IMR-90 (cell line): ENCODE measurements at regions not wholly inside any gene's neighbourhood (a gene's known extent, or its start where the extent isn't known, plus 50 kb on each side); places are given as distances from the start of the nearest gene placed in this dataset.

Experiments
- ATAC-seq: fragments of 200-7000 bp; cut with Tn5 transposase; 2 replicates; pipeline ENCODE4 v1.9.1; 2020; ENCODE audit warnings: low read depth, mild to moderate bottlenecking, moderate library complexity
- BruUV-seq: library from RNA; stranded (reverse); fragments of 400-500 nt; replicated peaks from 2 replicates; lab custom pipeline; 2021; lab: Mats Ljungman, UMichigan
- CTCF ChIA-PET: fragments of 300-600 bp; formaldehyde crosslinking; extraction: SDS; loops from one replicate; lab custom pipeline; 2021; ENCODE audit warnings: antibody characterized with exemption; lab: Yijun Ruan, JAX
- POLR2A ChIA-PET: fragments of 300-600 bp; sonication (Branson Sonifier 250); formaldehyde crosslinking; loops from one replicate; lab custom pipeline; 2022; ENCODE audit warnings: antibody characterized with exemption; ENCODE audit not compliant: unreplicated experiment; lab: Charles Lee
- DNase-seq: peaks from one replicate; pipeline ENCODE4 v3.0.0; 2013
- H2AFZ ChIP-seq: replicated peaks from 2 replicates; pipeline ENCODE3; 2013; ENCODE audit warnings: low read length, mild to moderate bottlenecking; ENCODE audit not compliant: poor library complexity
- H2AK5ac ChIP-seq: 2 replicates; pipeline ENCODE4 v1.6.1; 2013; ENCODE audit warnings: low read depth, low read length, inconsistent platforms
- H2AK9ac ChIP-seq: replicated peaks from 2 replicates; pipeline ENCODE3; 2013; ENCODE audit warnings: mild to moderate bottlenecking, low read depth, low read length, moderate library complexity; ENCODE audit not compliant: poor library complexity
- H2BK120ac ChIP-seq: 2 replicates; pipeline ENCODE4 v1.6.1; 2013; ENCODE audit warnings: low read depth, low read length, inconsistent platforms
- H2BK15ac ChIP-seq: 3 replicates; pipeline ENCODE4 v1.6.1; 2013; ENCODE audit warnings: low read depth, low read length, inconsistent platforms
- H2BK20ac ChIP-seq: 2 replicates; pipeline ENCODE4 v1.6.1; 2013; ENCODE audit warnings: low read depth, mild to moderate bottlenecking, inconsistent platforms, low read length, moderate library complexity
- H2BK5ac ChIP-seq: 2 replicates; pipeline ENCODE4 v1.6.1; 2013; ENCODE audit warnings: mild to moderate bottlenecking, low read depth, low read length, inconsistent platforms; ENCODE audit not compliant: poor library complexity, severe bottlenecking
- H3K14ac ChIP-seq: replicated peaks from 2 replicates; pipeline ENCODE4 v1.6.1; 2013; ENCODE audit warnings: low read depth, low read length, inconsistent platforms
- H3K18ac ChIP-seq: 2 replicates; pipeline ENCODE4 v1.6.1; 2013; ENCODE audit warnings: low read depth, low read length, control low read depth
- H3K23ac ChIP-seq: 2 replicates; pipeline ENCODE4 v1.6.1; 2013; ENCODE audit warnings: low read depth, low read length, inconsistent platforms
- H3K27ac ChIP-seq: 2 replicates; pipeline ENCODE4 v1.5.1; 2013; ENCODE audit warnings: mild to moderate bottlenecking, control low read depth, low read length; ENCODE audit not compliant: insufficient read depth
- H3K27me3 ChIP-seq: 2 replicates; pipeline ENCODE4 v1.6.1; 2013; ENCODE audit warnings: low read length; ENCODE audit not compliant: control insufficient read depth, insufficient read depth
- H3K36me3 ChIP-seq: 2 replicates; pipeline ENCODE4 v1.6.1; 2013; ENCODE audit warnings: low read length, mixed read lengths; ENCODE audit not compliant: control insufficient read depth, insufficient read depth
- H3K4ac ChIP-seq: 2 replicates; pipeline ENCODE4 v1.6.1; 2013; ENCODE audit warnings: low read depth, low read length, inconsistent platforms
- H3K4me1 ChIP-seq: 2 replicates; pipeline ENCODE4 v1.6.1; 2013; ENCODE audit warnings: low read length, mixed read lengths; ENCODE audit not compliant: control insufficient read depth, insufficient read depth
- H3K4me2 ChIP-seq: 2 replicates; pipeline ENCODE4 v1.6.1; 2013; ENCODE audit warnings: low read depth, mild to moderate bottlenecking, control low read depth, low read length, moderate library complexity
- H3K4me3 ChIP-seq: 2 replicates; pipeline ENCODE4 v1.5.1; 2013; ENCODE audit warnings: low read depth, mild to moderate bottlenecking, control low read depth, low read length, moderate library complexity; ENCODE audit not compliant: insufficient read depth
- H3K56ac ChIP-seq: 2 replicates; pipeline ENCODE4 v1.6.1; 2013; ENCODE audit warnings: low read length, inconsistent platforms; ENCODE audit not compliant: insufficient read depth; ENCODE audit errors: extremely low read depth
- H3K79me1 ChIP-seq, 2 experiments: 2 replicates each; pipeline ENCODE4 v1.6.1; 2013; ENCODE audit warnings: low read length in 2 of 2, inconsistent platforms in 1 of 2, low read depth in 1 of 2
- H3K9ac ChIP-seq: 2 replicates; pipeline ENCODE4 v1.6.1; 2013; ENCODE audit warnings: low read depth, low read length, control low read depth
- H3K9me1 ChIP-seq: 2 replicates; pipeline ENCODE4 v1.6.1; 2013; ENCODE audit warnings: low read length, inconsistent platforms; ENCODE audit not compliant: insufficient read depth
- H3K9me3 ChIP-seq: 2 replicates; pipeline ENCODE4 v1.6.1; 2013; ENCODE audit warnings: low read length; ENCODE audit not compliant: control insufficient read depth, insufficient read depth
- H4K20me1 ChIP-seq: 2 replicates; pipeline ENCODE4 v1.6.1; 2013; ENCODE audit warnings: low read length, inconsistent platforms; ENCODE audit not compliant: insufficient read depth
- H4K5ac ChIP-seq: 2 replicates; pipeline ENCODE4 v1.6.1; 2013; ENCODE audit warnings: mild to moderate bottlenecking, low read depth, low read length, control low read depth
- H4K8ac ChIP-seq, 2 experiments: 2 replicates each; pipeline ENCODE4 v1.6.1; 2013; ENCODE audit warnings: low read depth in 2 of 2, low read length in 2 of 2, control low read depth in 1 of 2, inconsistent platforms in 1 of 2
- H4K91ac ChIP-seq: 2 replicates; pipeline ENCODE4 v1.6.1; 2013; ENCODE audit warnings: low read depth, low read length, inconsistent platforms; ENCODE audit not compliant: insufficient read depth
- MAZ ChIP-seq: IDR thresholded peaks from 2 replicates; pipeline ENCODE4 v1.6.1; 2012; ENCODE audit warnings: low read depth, mild to moderate bottlenecking, low read length, improper control_type of control experiment, moderate library complexity, borderline replicate concordance
- WGBS, 2 experiments: methylation state at CpG; one replicate each; pipeline versions ENCODE4 v1.1.5 to v1.1.7; 2013; ENCODE audit warnings: missing lambda C conversion rate in 2 of 2; ENCODE audit not compliant: insufficient read length in 1 of 2; ENCODE audit errors: extremely low coverage in 2 of 2; 5-methylcytosine and 5-hydroxymethylcytosine counted together
- dilution Hi-C: fragments of 300-500 bp; cut with HindIII; formaldehyde crosslinking; loops from one replicate; pipeline ENCODE4 v1.14.3; 2018; ENCODE audit warnings: low sequenced_read_pairs; ENCODE audit not compliant: unreplicated experiment
- in situ Hi-C: fragments of 300-500 bp; cut with MboI; formaldehyde crosslinking; loops from 3 replicates; pipeline ENCODE4 v1.14.3; 2019; ENCODE audit warnings: low sequenced_read_pairs, inconsistent platforms, mixed read lengths
- intact Hi-C: fragments of 100-400 bp; cut with micrococcal nuclease; formaldehyde crosslinking; loops from 2 replicates; pipeline ENCODE4 v1.10.0; 2022

DNA sequence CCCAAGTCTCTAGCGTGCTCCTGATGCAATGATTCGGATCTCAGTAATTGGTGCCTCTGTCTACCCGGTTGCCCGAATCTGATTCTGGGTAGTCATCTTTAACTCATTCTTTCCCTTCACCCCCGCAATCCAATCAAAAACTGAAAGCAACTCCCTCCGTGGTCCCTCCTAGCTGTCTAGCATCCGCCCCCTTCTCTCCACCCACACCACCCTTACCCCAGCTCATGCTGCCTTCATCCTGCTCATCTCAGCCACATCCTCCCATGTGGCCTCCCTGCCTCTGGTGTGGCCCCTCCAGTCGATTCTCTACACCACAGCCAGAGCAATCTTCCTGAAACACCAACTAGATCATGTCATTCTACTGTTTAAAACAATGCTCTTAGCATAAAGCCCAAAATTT lies 62.3 kb downstream of the TTC32 start:
- no peak overlapping the region for H2BK20ac ChIP-seq
- H3K4me3 ChIP-seq: no peak overlapping the region
- H3K56ac ChIP-seq: no peak overlapping the region
- 80% methylated on average over 4 of the region's 8 CpGs; no CpG with 5 or more reads in 1 of the 2 experiments for WGBS, 2 experiments
- ATAC-seq (no peak), DNase-seq (no peak)
- no peak overlapping the region for H4K91ac ChIP-seq
- no peak overlapping the region for H2AFZ ChIP-seq
- ChIA-PET CTCF (no interaction called here), POLR2A (no interaction called here)
- no peaks in the 10 kb centered on the region for H3K4me1 ChIP-seq
- H4K5ac ChIP-seq: no peak overlapping the region
- no peak overlapping the region for H2AK5ac ChIP-seq
- H3K36me3 ChIP-seq: no peaks in the 10 kb centered on the region
- no peak overlapping the region for H3K27ac ChIP-seq
- in situ Hi-C loops (no loop called here), intact Hi-C loops (no loop called here), dilution Hi-C loops (no loop called here)
- no peaks in the 10 kb centered on the region for H4K20me1 ChIP-seq
- no peaks in the 10 kb centered on the region for H3K9me3 ChIP-seq
- no peak for TF ChIP-seq MAZ
- no peaks in the 10 kb centered on the region for H3K9me1 ChIP-seq
- H3K18ac ChIP-seq: no peak overlapping the region
- BruUV-seq: no TSS peak
- no peak overlapping the region for H2BK15ac ChIP-seq
- no peak overlapping the region for H2BK120ac ChIP-seq
- H2AK9ac ChIP-seq: no peak overlapping the region
- no peak overlapping the region for H3K9ac ChIP-seq
- no peak overlapping the region for H2BK5ac ChIP-seq
- peaks cover 12% of the 10 kb centered on the region for H3K27me3 ChIP-seq
- H3K4me2 ChIP-seq: no peak overlapping the region
- H3K79me1 ChIP-seq: no peaks in the 10 kb centered on the region
- H3K23ac ChIP-seq: no peak overlapping the region
- no peak overlapping the region for H4K8ac ChIP-seq
- no peak overlapping the region for H3K14ac ChIP-seq
- H3K4ac ChIP-seq: no peak overlapping the region
